Parathyroid adenoma (tissue), 2 donors: ENCODE measurements at regions not wholly inside any gene's neighbourhood (a gene's known extent, or its start where the extent isn't known, plus 50 kb on each side); places are given as distances from the start of the nearest gene placed in this dataset.

Experiments used
- H2AFZ ChIP-seq: fragments of 300-600 bp; sonication (generic); one replicate; pipeline ENCODE4 v1.7.0; 2017; ENCODE audit warnings: antibody characterized with exemption, mild to moderate bottlenecking
- H3K27ac ChIP-seq: fragments of 300-600 bp; sonication (generic); one replicate; pipeline ENCODE4 v1.7.0; 2017
- H3K27me3 ChIP-seq: fragments of 300-600 bp; sonication (generic); one replicate; pipeline ENCODE4 v1.7.0; 2017; ENCODE audit warnings: low read length; ENCODE audit not compliant: control insufficient read depth, insufficient read depth
- H3K36me3 ChIP-seq: fragments of 300-600 bp; sonication (generic); one replicate; pipeline ENCODE4 v1.7.0; 2017; ENCODE audit warnings: low read length; ENCODE audit not compliant: control insufficient read depth, insufficient read depth
- H3K4me1 ChIP-seq: fragments of 300-600 bp; sonication (generic); one replicate; pipeline ENCODE4 v1.7.0; 2017; ENCODE audit warnings: control low read depth
- H3K4me2 ChIP-seq: fragments of 300-600 bp; sonication (generic); one replicate; pipeline ENCODE4 v1.7.0; 2017; ENCODE audit warnings: low read length
- H3K4me3 ChIP-seq: fragments of 300-600 bp; sonication (generic); one replicate; pipeline ENCODE4 v1.7.0; 2017; ENCODE audit warnings: low read depth, low read length
- H3K79me2 ChIP-seq: fragments of 300-600 bp; sonication (generic); one replicate; pipeline ENCODE4 v1.7.0; 2017; ENCODE audit warnings: control low read depth
- H3K9ac ChIP-seq: fragments of 300-600 bp; sonication (generic); one replicate; pipeline ENCODE4 v1.7.0; 2017; ENCODE audit warnings: mild to moderate bottlenecking
- H3K9me3 ChIP-seq: fragments of 300-600 bp; sonication (generic); one replicate; pipeline ENCODE4 v1.7.0; 2017; ENCODE audit warnings: low read length; ENCODE audit not compliant: control insufficient read depth
- CTCF ChIP-seq: fragments of 300-600 bp; sonication (generic); IDR thresholded peaks from one replicate; pipeline ENCODE4 v1.7.0; 2017; ENCODE audit warnings: antibody characterized with exemption, mild to moderate bottlenecking
- donor health status: primary hyperparathyroidism.

GRCh38 chr20:55605594-55605993 is 399.7 kb downstream of the CBLN4 start:
- no peak for TF ChIP-seq CTCF
- Histone ChIP-seq H3K79me2 (no peaks in the 10 kb centered on the region), H3K9ac (no peak overlapping the region), H3K4me1 (no peaks in the 10 kb centered on the region), H3K27ac (no peak overlapping the region), H3K36me3 (no peaks in the 10 kb centered on the region), H3K9me3 (no peaks in the 10 kb centered on the region), H3K4me3 (no peak overlapping the region), H3K4me2 (no peak overlapping the region), H2AFZ (no peak overlapping the region), H3K27me3 (no peaks in the 10 kb centered on the region)

- Histone ChIP-seq H3K9me3 (no peaks in the 10 kb centered on the region), H3K4me3 (no peak overlapping the region), H3K27me3 (no peaks in the 10 kb centered on the region), H3K27ac (no peak overlapping the region), H3K4me1 (no peaks in the 10 kb centered on the region), H3K4me2 (no peak overlapping the region), H3K36me3 (no peaks in the 10 kb centered on the region), H3K79me2 (no peaks in the 10 kb centered on the region), H3K9ac (no peak overlapping the region), H2AFZ (no peak overlapping the region)
- TF ChIP-seq CTCF = no peak
These were observed 407.8 kb downstream of the CBLN4 start for GRCh38 chr20:55597526-55597925.

GRCh38 chr20:55596431-55596830 is 408.9 kb downstream of the CBLN4 start:
- Histone ChIP-seq H3K27me3 (no peaks in the 10 kb centered on the region), H3K79me2 (no peaks in the 10 kb centered on the region), H3K9me3 (no peaks in the 10 kb centered on the region), H3K9ac (no peak overlapping the region), H3K36me3 (no peaks in the 10 kb centered on the region), H3K4me2 (no peak overlapping the region), H3K4me3 (no peak overlapping the region), H3K4me1 (no peaks in the 10 kb centered on the region), H3K27ac (no peak overlapping the region), H2AFZ (no peak overlapping the region)
- TF ChIP-seq CTCF = no peak

- no peak overlapping the region for H3K9ac ChIP-seq
- no peaks in the 10 kb centered on the region for H3K79me2 ChIP-seq
- no peak for TF ChIP-seq CTCF
- no peaks in the 10 kb centered on the region for H3K27me3 ChIP-seq
- H3K4me3 ChIP-seq = no peak overlapping the region
- no peaks in the 10 kb centered on the region for H3K36me3 ChIP-seq
- no peak overlapping the region for H3K4me2 ChIP-seq
- H3K27ac ChIP-seq = no peak overlapping the region
- no peak overlapping the region for H2AFZ ChIP-seq
- H3K9me3 ChIP-seq = no peaks in the 10 kb centered on the region
- H3K4me1 ChIP-seq = no peaks in the 10 kb centered on the region
These were observed 412.5 kb downstream of the CBLN4 start for GRCh38 chr20:55592866-55593265.

- no peak overlapping the region for H3K4me2 ChIP-seq
- no peaks in the 10 kb centered on the region for H3K36me3 ChIP-seq
- H2AFZ ChIP-seq = no peak overlapping the region
- no peak overlapping the region for H3K9ac ChIP-seq
- H3K4me1 ChIP-seq = no peaks in the 10 kb centered on the region
- H3K9me3 ChIP-seq = no peaks in the 10 kb centered on the region
- H3K79me2 ChIP-seq = no peaks in the 10 kb centered on the region
- no peak overlapping the region for H3K4me3 ChIP-seq
- TF ChIP-seq CTCF = no peak
- H3K27ac ChIP-seq = no peak overlapping the region
- H3K27me3 ChIP-seq = no peaks in the 10 kb centered on the region
These were observed 418.7 kb downstream of the CBLN4 start for GRCh38 chr20:55586610-55587009.
